ENCODE measurements at regions not wholly inside any gene's neighbourhood (a gene's known extent, or its start where the extent isn't known, plus 50 kb on each side); places are given as distances from the start of the nearest gene placed in this dataset.
A peak's percentile ranks its signal among the peaks of the same experiment; 100 is the strongest.

GRCh38 chr4:175947117-175947722, 118.4 kb upstream of the WDR17 start:
- no peaks in the 10 kb centered on the region for H3K27me3 ChIP-seq (replicated peaks; ENCODE audit: control insufficient read depth, insufficient read depth, low read length)
- TF ChIP-seq CTCF (IDR thresholded peaks at IDR 0.05; ENCODE audit: insufficient read depth, low read length, poor library complexity, severe bottlenecking): peak; percentile 55
- DNase-seq (ENCODE audit: extremely low read depth, insufficient read length): no peak
- H3K4me3 ChIP-seq (replicated peaks; ENCODE audit: low read depth, low read length): no peak overlapping the region
- H3K36me3 ChIP-seq (ENCODE audit: control insufficient read depth, insufficient read depth, low read length): no peaks in the 10 kb centered on the region

DNA sequence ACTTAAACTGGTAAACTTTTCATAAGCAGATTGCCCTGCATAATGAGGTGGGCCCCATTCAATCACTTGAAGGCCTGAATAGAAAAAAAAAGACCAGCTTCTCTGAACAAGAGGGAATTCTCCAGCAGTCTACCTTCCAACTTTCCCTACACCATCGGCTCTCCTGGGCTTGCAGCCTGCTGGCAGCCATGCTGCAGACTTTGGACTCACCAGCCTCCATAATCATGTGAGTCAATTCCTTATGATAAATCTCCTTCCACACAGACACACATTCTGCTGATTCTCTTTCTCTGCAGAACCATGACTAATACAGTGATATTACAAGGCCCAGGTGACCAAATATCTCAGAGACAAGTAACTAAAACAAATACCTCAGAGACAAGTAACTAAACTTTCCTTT, 113.8 kb upstream of the WDR17 start:
- Histone ChIP-seq H3K36me3 (ENCODE audit: control insufficient read depth, insufficient read depth, low read length) (no peaks in the 10 kb centered on the region), H3K4me3 (replicated peaks; ENCODE audit: low read depth, low read length) (no peak overlapping the region), H3K27me3 (replicated peaks; ENCODE audit: control insufficient read depth, insufficient read depth, low read length) (no peaks in the 10 kb centered on the region)
- no peak for TF ChIP-seq CTCF (IDR thresholded peaks at IDR 0.05; ENCODE audit: insufficient read depth, low read length, poor library complexity, severe bottlenecking)
- DNase-seq (ENCODE audit: extremely low read depth, insufficient read length): no peak

DNA sequence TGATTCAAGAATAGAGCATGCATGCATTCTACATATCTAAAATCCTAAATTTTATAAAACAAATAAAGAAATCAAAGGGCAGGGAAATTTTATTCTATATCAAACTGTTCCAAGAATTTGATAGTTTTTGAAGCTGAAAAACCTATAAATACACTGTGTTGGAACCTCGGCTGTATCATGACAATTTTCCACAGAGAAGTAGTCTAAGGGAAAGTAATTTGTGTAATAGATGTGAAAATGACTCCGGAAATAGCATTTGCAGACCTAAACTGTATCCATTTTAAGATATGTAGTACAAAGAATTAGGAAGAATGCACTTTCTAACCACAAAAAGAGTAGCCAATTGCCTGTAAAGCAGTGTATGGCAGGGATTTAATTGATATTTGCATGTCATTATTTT, 112.5 kb upstream of the WDR17 start:
- no peak for DNase-seq (ENCODE audit: extremely low read depth, insufficient read length)
- Histone ChIP-seq H3K4me3 (replicated peaks; ENCODE audit: low read depth, low read length) (no peak overlapping the region), H3K36me3 (ENCODE audit: control insufficient read depth, insufficient read depth, low read length) (no peaks in the 10 kb centered on the region), H3K27me3 (replicated peaks; ENCODE audit: control insufficient read depth, insufficient read depth, low read length) (no peaks in the 10 kb centered on the region)
- TF ChIP-seq CTCF (IDR thresholded peaks at IDR 0.05; ENCODE audit: insufficient read depth, low read length, poor library complexity, severe bottlenecking): no peak

- peak; percentile 25 for DNase-seq (ENCODE audit: extremely low read depth, insufficient read length)
- H3K27me3 ChIP-seq (replicated peaks; ENCODE audit: control insufficient read depth, insufficient read depth, low read length): no peaks in the 10 kb centered on the region; the same call in 1 of the 2 replicates
- no peak overlapping the region for H3K4me3 ChIP-seq (replicated peaks; ENCODE audit: low read depth, low read length)
- no peaks in the 10 kb centered on the region for H3K36me3 ChIP-seq (ENCODE audit: control insufficient read depth, insufficient read depth, low read length)
- peak; percentile 59 for TF ChIP-seq CTCF (IDR thresholded peaks at IDR 0.05; ENCODE audit: insufficient read depth, low read length, poor library complexity, severe bottlenecking)
Observed at GRCh38 chr4:175953960-175954521, 111.6 kb upstream of the WDR17 start.

GRCh38 chr4:175954685-175955084, 111.0 kb upstream of the WDR17 start:
- H3K36me3 ChIP-seq (ENCODE audit: control insufficient read depth, insufficient read depth, low read length): no peaks in the 10 kb centered on the region
- no peak for TF ChIP-seq CTCF (IDR thresholded peaks at IDR 0.05; ENCODE audit: insufficient read depth, low read length, poor library complexity, severe bottlenecking)
- no peaks in the 10 kb centered on the region; the same call in 1 of the 2 replicates for H3K27me3 ChIP-seq (replicated peaks; ENCODE audit: control insufficient read depth, insufficient read depth, low read length)
- H3K4me3 ChIP-seq (replicated peaks; ENCODE audit: low read depth, low read length): no peak overlapping the region
- no peak for DNase-seq (ENCODE audit: extremely low read depth, insufficient read length)
